ENCODE measurements at regions not wholly inside any gene's neighbourhood (a gene's known extent, or its start where the extent isn't known, plus 50 kb on each side); places are given as distances from the start of the nearest gene placed in this dataset.
"Not testable (repeated sequence)": the region's sequence is repeated elsewhere in the genome, so short reads cannot be mapped to it uniquely, and the experiment has no call there.

GRCh38 chr6:137706083-137706750, 160.8 kb upstream of the TNFAIP3 start:
- DNase-seq, result no peak
- intact Hi-C loops (cut with DNase I), result loop anchor here (5.0 kb wide), 2 partner anchors 296 to 401 kb away; partner anchors contain the start of gene PERP

GRCh38 chr6:137707038-137707589, 159.9 kb upstream of the TNFAIP3 start:
- intact Hi-C loops (cut with DNase I), result loop anchor here (5.0 kb wide), 2 partner anchors 295 to 400 kb away; partner anchors contain the start of gene PERP
- no peak for DNase-seq

GRCh38 chr6:137707590-137708360, 159.3 kb upstream of the TNFAIP3 start:
- DNase-seq, result peak in 4 of 10 donors; percentile 17 to 87 (median 34)
- intact Hi-C loops (cut with DNase I), result loop anchor here (1.0 to 5.0 kb wide), 4 partner anchors 160 to 400 kb away; partner anchors contain the start of genes PERP and TNFAIP3

GRCh38 chr6:137708481-137708880, 158.6 kb upstream of the TNFAIP3 start:
- DNase-seq, result no peak
- intact Hi-C loops (cut with DNase I), result loop anchor here (1.0 to 5.0 kb wide), 4 partner anchors 159 to 399 kb away; partner anchors contain the start of genes PERP and TNFAIP3

- DNase-seq, result no peak
- intact Hi-C loops (cut with DNase I), result loop anchor here (2.0 to 5.0 kb wide), 3 partner anchors 235 to 398 kb away; partner anchors contain the start of gene PERP
These were observed 157.4 kb upstream of the TNFAIP3 start for GRCh38 chr6:137709424-137710236.

GRCh38 chr6:137711972-137712371, 155.1 kb upstream of the TNFAIP3 start:
- intact Hi-C loops (cut with DNase I), result no loop called here
- no peak for DNase-seq

GRCh38 chr6:137712587-137712986, 154.5 kb upstream of the TNFAIP3 start:
- intact Hi-C loops (cut with DNase I), result no loop called here
- DNase-seq, result no peak

GRCh38 chr6:137715589-137716045, 151.4 kb upstream of the TNFAIP3 start:
- DNase-seq, result no peak
- intact Hi-C loops (cut with DNase I), result no loop called here

- DNase-seq, result no peak
- intact Hi-C loops (cut with DNase I), result no loop called here
These were observed 149.7 kb upstream of the TNFAIP3 start for GRCh38 chr6:137717074-137718073.

GRCh38 chr6:137718903-137719302, 148.2 kb upstream of the TNFAIP3 start:
- intact Hi-C loops (cut with DNase I); DNase-seq: not testable (repeated sequence)

GRCh38 chr6:137722749-137723272, 144.2 kb upstream of the TNFAIP3 start:
- intact Hi-C loops (cut with DNase I), result no loop called here
- DNase-seq, result no peak

GRCh38 chr6:137723273-137724017, 143.6 kb upstream of the TNFAIP3 start:
- no peak for DNase-seq
- intact Hi-C loops (cut with DNase I), result no loop called here

GRCh38 chr6:137724018-137724403, 143.0 kb upstream of the TNFAIP3 start:
- intact Hi-C loops (cut with DNase I), result no loop called here
- DNase-seq, result no peak

GRCh38 chr6:137724495-137725211, 142.4 kb upstream of the TNFAIP3 start:
- intact Hi-C loops (cut with DNase I), result no loop called here
- no peak for DNase-seq

- intact Hi-C loops (cut with DNase I), result no loop called here
- DNase-seq, result no peak
These were observed 141.1 kb upstream of the TNFAIP3 start for GRCh38 chr6:137725949-137726348.

- intact Hi-C loops (cut with DNase I), result no loop called here
- DNase-seq, result no peak
These were observed 140.5 kb upstream of the TNFAIP3 start for GRCh38 chr6:137726582-137726981.

- intact Hi-C loops (cut with DNase I), result no loop called here
- DNase-seq, result no peak
These were observed 139.8 kb upstream of the TNFAIP3 start for GRCh38 chr6:137727216-137727765.

All from posterior cingulate gyrus (tissue), 11 donors.